Mesendoderm (in vitro differentiated cells): ENCODE measurements at regions not wholly inside any gene's neighbourhood (a gene's known extent, or its start where the extent isn't known, plus 50 kb on each side); places are given as distances from the start of the nearest gene placed in this dataset.

Experiments
- DNase-seq: peaks from one replicate; pipeline ENCODE4 v3.0.0; 2013
- H2AK5ac ChIP-seq: 2 replicates; pipeline ENCODE4 v1.6.1; 2013; ENCODE audit warnings: low read length, inconsistent platforms
- H2BK120ac ChIP-seq: 2 replicates; pipeline ENCODE4 v1.6.1; 2013; ENCODE audit warnings: low read depth, mild to moderate bottlenecking, low read length, moderate library complexity, mixed read lengths
- H2BK15ac ChIP-seq: replicated peaks from 2 replicates; pipeline ENCODE4 v1.6.1; 2013; ENCODE audit warnings: low read depth, mild to moderate bottlenecking, moderate library complexity
- H2BK5ac ChIP-seq: 2 replicates; pipeline ENCODE4 v1.6.1; 2013; ENCODE audit warnings: low read length, inconsistent platforms
- H3K18ac ChIP-seq: 2 replicates; pipeline ENCODE4 v1.6.1; 2013; ENCODE audit warnings: mild to moderate bottlenecking, low read length, mixed read lengths
- H3K23ac ChIP-seq: one replicate; pipeline ENCODE4 v1.6.1; 2013; ENCODE audit warnings: low read length
- H3K27ac ChIP-seq: 2 replicates; pipeline ENCODE4 v1.5.1; 2013; ENCODE audit warnings: low read depth, mild to moderate bottlenecking, inconsistent platforms, low read length, moderate library complexity
- H3K27me3 ChIP-seq: 2 replicates; pipeline ENCODE4 v1.6.1; 2013; ENCODE audit warnings: low read length, control low read depth, mild to moderate bottlenecking, inconsistent platforms; ENCODE audit not compliant: insufficient read depth, poor library complexity
- H3K36me3 ChIP-seq: 2 replicates; pipeline ENCODE4 v1.6.1; 2013; ENCODE audit warnings: low read length, inconsistent platforms; ENCODE audit not compliant: control insufficient read depth, insufficient read depth
- H3K4ac ChIP-seq: one replicate; pipeline ENCODE4 v1.6.1; 2013; ENCODE audit warnings: low read depth, mild to moderate bottlenecking, low read length, moderate library complexity
- H3K4me1 ChIP-seq: 2 replicates; pipeline ENCODE4 v1.6.1; 2013; ENCODE audit warnings: low read depth, low read length, inconsistent platforms; ENCODE audit not compliant: control insufficient read depth
- H3K4me2 ChIP-seq: 2 replicates; pipeline ENCODE4 v1.6.1; 2013; ENCODE audit warnings: low read length
- H3K4me3 ChIP-seq: 2 replicates; pipeline ENCODE4 v1.5.1; 2013; ENCODE audit warnings: mild to moderate bottlenecking, low read length
- H3K56ac ChIP-seq: one replicate; pipeline ENCODE4 v1.6.1; 2013; ENCODE audit warnings: low read length
- H3K79me1 ChIP-seq: 2 replicates; pipeline ENCODE4 v1.6.1; 2013; ENCODE audit warnings: low read length, inconsistent platforms
- H3K79me2 ChIP-seq: 2 replicates; pipeline ENCODE4 v1.6.1; 2013; ENCODE audit warnings: mild to moderate bottlenecking, low read length; ENCODE audit not compliant: control insufficient read depth, insufficient read depth
- H3K9ac ChIP-seq: 2 replicates; pipeline ENCODE4 v1.6.1; 2013; ENCODE audit warnings: low read length, inconsistent platforms
- H4K5ac ChIP-seq: one replicate; pipeline ENCODE4 v1.6.1; 2013; ENCODE audit warnings: low read length
- H4K8ac ChIP-seq: one replicate; pipeline ENCODE4 v1.6.1; 2013; ENCODE audit warnings: low read depth, mild to moderate bottlenecking, control low read depth, low read length, moderate library complexity
- WGBS: extraction: QIAGEN DNeasy Blood & Tissue Kit; methylation state at CpG from one replicate; pipeline ENCODE4 v1.1.7; 2013; ENCODE audit warnings: low lambda C conversion rate, missing lambda C conversion rate; ENCODE audit not compliant: insufficient coverage; ENCODE audit errors: extremely low coverage; 5-methylcytosine and 5-hydroxymethylcytosine counted together

GRCh38 chr21:16241479-16241963 lies 511.7 kb downstream of the USP25 start:
- Histone ChIP-seq H3K56ac (no peak overlapping the region), H3K4me1 (peaks cover 2% of the 10 kb centered on the region), H4K8ac (no peak overlapping the region), H2BK5ac (no peak overlapping the region), H2AK5ac (no peak overlapping the region), H3K27ac (no peak overlapping the region), H3K36me3 (no peaks in the 10 kb centered on the region), H3K4me3 (no peak overlapping the region), H3K4ac (no peak overlapping the region), H3K18ac (peak overlapping the region; percentile 51), H4K5ac (no peak overlapping the region), H2BK120ac (no peak overlapping the region), H2BK15ac (no peak overlapping the region), H3K79me1 (no peaks in the 10 kb centered on the region), H3K27me3 (no peaks in the 10 kb centered on the region), H3K79me2 (no peaks in the 10 kb centered on the region), H3K4me2 (no peak overlapping the region), H3K9ac (no peak overlapping the region), H3K23ac (no peak overlapping the region)
- peak; percentile 94 for DNase-seq
- WGBS, result no CpG with 5 or more reads among the region's 6 CpGs

GRCh38 chr21:16243396-16243795 lies 513.6 kb downstream of the USP25 start:
- no peaks in the 10 kb centered on the region for H3K27me3 ChIP-seq
- no peak overlapping the region for H3K23ac ChIP-seq
- no peak overlapping the region for H3K27ac ChIP-seq
- DNase-seq, result no peak
- H2BK120ac ChIP-seq, result no peak overlapping the region
- no peaks in the 10 kb centered on the region for H3K79me1 ChIP-seq
- no CpG with 5 or more reads among the region's 2 CpGs for WGBS
- H3K18ac ChIP-seq, result no peak overlapping the region
- no peak overlapping the region for H2BK5ac ChIP-seq
- no peak overlapping the region for H4K5ac ChIP-seq
- no peak overlapping the region for H3K56ac ChIP-seq
- no peak overlapping the region for H3K9ac ChIP-seq
- no peak overlapping the region for H3K4ac ChIP-seq
- peaks cover 2% of the 10 kb centered on the region for H3K4me1 ChIP-seq
- no peak overlapping the region for H2AK5ac ChIP-seq
- H3K36me3 ChIP-seq, result no peaks in the 10 kb centered on the region
- no peak overlapping the region for H3K4me3 ChIP-seq
- H2BK15ac ChIP-seq, result peak overlapping the region; percentile 98
- no peak overlapping the region for H3K4me2 ChIP-seq
- no peak overlapping the region for H4K8ac ChIP-seq
- no peaks in the 10 kb centered on the region for H3K79me2 ChIP-seq

GRCh38 chr21:16248705-16249104 lies 518.9 kb downstream of the USP25 start:
- no peak overlapping the region for H3K23ac ChIP-seq
- H4K5ac ChIP-seq, result no peak overlapping the region
- no peak overlapping the region for H3K4ac ChIP-seq
- no peak overlapping the region for H3K4me2 ChIP-seq
- H3K4me1 ChIP-seq, result no peaks in the 10 kb centered on the region
- H3K18ac ChIP-seq, result no peak overlapping the region
- H2BK120ac ChIP-seq, result no peak overlapping the region
- no peaks in the 10 kb centered on the region for H3K27me3 ChIP-seq
- no peak overlapping the region for H3K9ac ChIP-seq
- H3K4me3 ChIP-seq, result no peak overlapping the region
- no peak overlapping the region for H4K8ac ChIP-seq
- H3K79me2 ChIP-seq, result no peaks in the 10 kb centered on the region
- no peaks in the 10 kb centered on the region for H3K36me3 ChIP-seq
- no peaks in the 10 kb centered on the region for H3K79me1 ChIP-seq
- no CpG with 5 or more reads among the region's 3 CpGs for WGBS
- H2AK5ac ChIP-seq, result no peak overlapping the region
- no peak overlapping the region for H3K56ac ChIP-seq
- no peak overlapping the region for H2BK15ac ChIP-seq
- H3K27ac ChIP-seq, result no peak overlapping the region
- DNase-seq, result no peak
- no peak overlapping the region for H2BK5ac ChIP-seq

- no peak overlapping the region for H4K8ac ChIP-seq
- H3K18ac ChIP-seq, result no peak overlapping the region
- no peak overlapping the region for H2BK15ac ChIP-seq
- no peak overlapping the region for H2AK5ac ChIP-seq
- no peak overlapping the region for H3K4ac ChIP-seq
- H3K4me1 ChIP-seq, result no peaks in the 10 kb centered on the region
- no peak overlapping the region for H4K5ac ChIP-seq
- no peak for DNase-seq
- H3K27ac ChIP-seq, result no peak overlapping the region
- H3K56ac ChIP-seq, result no peak overlapping the region
- H3K23ac ChIP-seq, result no peak overlapping the region
- no peak overlapping the region for H2BK5ac ChIP-seq
- H3K4me3 ChIP-seq, result no peak overlapping the region
- H3K9ac ChIP-seq, result no peak overlapping the region
- no peaks in the 10 kb centered on the region for H3K27me3 ChIP-seq
- H2BK120ac ChIP-seq, result no peak overlapping the region
- H3K79me1 ChIP-seq, result no peaks in the 10 kb centered on the region
- H3K36me3 ChIP-seq, result no peaks in the 10 kb centered on the region
- no peaks in the 10 kb centered on the region for H3K79me2 ChIP-seq
- no peak overlapping the region for H3K4me2 ChIP-seq
These were observed 520.5 kb downstream of the USP25 start for GRCh38 chr21:16250273-16250672.

- no CpG with 5 or more reads among the region's 7 CpGs for WGBS
- Histone ChIP-seq H3K23ac (no peak overlapping the region), H3K9ac (no peak overlapping the region)
These were observed 529.2 kb downstream of the USP25 start for GRCh38 chr21:16258844-16259611.

GRCh38 chr21:16262091-16262490 lies 532.3 kb downstream of the USP25 start:
- no peak overlapping the region for H3K18ac ChIP-seq
- H3K79me2 ChIP-seq, result no peaks in the 10 kb centered on the region
- H3K23ac ChIP-seq, result no peak overlapping the region
- H3K9ac ChIP-seq, result no peak overlapping the region
- H2AK5ac ChIP-seq, result no peak overlapping the region
- H2BK5ac ChIP-seq, result no peak overlapping the region
- no peak overlapping the region for H3K27ac ChIP-seq
- H3K4me2 ChIP-seq, result no peak overlapping the region
- H2BK15ac ChIP-seq, result no peak overlapping the region
- H3K56ac ChIP-seq, result no peak overlapping the region
- no peak overlapping the region for H4K5ac ChIP-seq
- H3K4me3 ChIP-seq, result no peak overlapping the region
- no peaks in the 10 kb centered on the region for H3K27me3 ChIP-seq
- no peak for DNase-seq
- H3K36me3 ChIP-seq, result no peaks in the 10 kb centered on the region
- H3K79me1 ChIP-seq, result no peaks in the 10 kb centered on the region
- no peak overlapping the region for H2BK120ac ChIP-seq
- no peak overlapping the region for H4K8ac ChIP-seq
- no peaks in the 10 kb centered on the region for H3K4me1 ChIP-seq
- no peak overlapping the region for H3K4ac ChIP-seq

More at GRCh38 chr21:16258844-16259611, 529.2 kb downstream of the USP25 start:
- no peak overlapping the region for H3K4me3 ChIP-seq
- H2BK120ac ChIP-seq, result no peak overlapping the region
- H3K4me1 ChIP-seq, result no peaks in the 10 kb centered on the region
- H4K8ac ChIP-seq, result no peak overlapping the region
- H3K27ac ChIP-seq, result no peak overlapping the region
- H3K56ac ChIP-seq, result no peak overlapping the region
- no peaks in the 10 kb centered on the region for H3K79me1 ChIP-seq
- DNase-seq, result no peak
- H3K18ac ChIP-seq, result no peak overlapping the region
- no peak overlapping the region for H2BK5ac ChIP-seq
- H2BK15ac ChIP-seq, result no peak overlapping the region
- H3K79me2 ChIP-seq, result no peaks in the 10 kb centered on the region
- H3K27me3 ChIP-seq, result no peaks in the 10 kb centered on the region
- no peaks in the 10 kb centered on the region for H3K36me3 ChIP-seq
- no peak overlapping the region for H3K4me2 ChIP-seq
- H2AK5ac ChIP-seq, result no peak overlapping the region
- H4K5ac ChIP-seq, result no peak overlapping the region
- H3K4ac ChIP-seq, result no peak overlapping the region
